ENCODE measurements at regions not wholly inside any gene's neighbourhood (a gene's known extent, or its start where the extent isn't known, plus 50 kb on each side); places are given as distances from the start of the nearest gene placed in this dataset.

GRCh38 chr5:15304914-15305834, 194.8 kb upstream of the FBXL7 start:
- Histone ChIP-seq H3K9me2 (ENCODE audit: insufficient read depth) (no peaks in the 10 kb centered on the region), H3K36me3 (ENCODE audit: low read depth) (no peaks in the 10 kb centered on the region), H3K79me2 (ENCODE audit: insufficient read depth) (no peaks in the 10 kb centered on the region), H3K27ac (no peak overlapping the region), H3F3A (ENCODE audit: insufficient read depth) (no peaks in the 10 kb centered on the region), H3K4me3 (no peak overlapping the region), H2AFZ (no peak overlapping the region), H4K20me1 (ENCODE audit: insufficient read depth) (no peaks in the 10 kb centered on the region), H3K4me1 (ENCODE audit: insufficient read depth) (no peaks in the 10 kb centered on the region), H3K4me2 (ENCODE audit: unreplicated experiment) (no peak overlapping the region), H3K9ac (no peak overlapping the region), H3K27me3 (replicated peaks; ENCODE audit: insufficient read depth) (no peaks in the 10 kb centered on the region; the same call in 1 of the 2 replicates), H3K9me3 (ENCODE audit: low read depth) (no peaks in the 10 kb centered on the region)
- TF ChIP-seq EZH2phosphoT487 (IDR thresholded peaks at IDR 0.05; ENCODE audit: insufficient read depth, low read depth) (no peak), EZH2 (IDR thresholded peaks at IDR 0.05; ENCODE audit: insufficient read depth, poor library complexity, severe bottlenecking) (no peak)
- WGBS, 2 experiments (ENCODE audit: low coverage in 1 of 2, low lambda C conversion rate in 2 of 2, missing lambda C conversion rate in 2 of 2), result 49 to 53% methylated on average over 2 of the region's 2 CpGs
- DNase-seq, result no peak
- in situ Hi-C loops (cut with MboI), result no loop called here

- H3K27me3 ChIP-seq (replicated peaks; ENCODE audit: insufficient read depth), result no peaks in the 10 kb centered on the region; the same call in 1 of the 2 replicates
- H3K9ac ChIP-seq, result no peak overlapping the region
- no peaks in the 10 kb centered on the region for H3K9me3 ChIP-seq (ENCODE audit: low read depth)
- in situ Hi-C loops (cut with MboI), result no loop called here
- H3F3A ChIP-seq (ENCODE audit: insufficient read depth), result no peaks in the 10 kb centered on the region
- WGBS, 2 experiments (ENCODE audit: low coverage in 1 of 2, low lambda C conversion rate in 2 of 2, missing lambda C conversion rate in 2 of 2), result 49 to 61% methylated on average over 2 of the region's 2 CpGs
- TF ChIP-seq EZH2phosphoT487 (IDR thresholded peaks at IDR 0.05; ENCODE audit: insufficient read depth, low read depth) (no peak), EZH2 (IDR thresholded peaks at IDR 0.05; ENCODE audit: insufficient read depth, poor library complexity, severe bottlenecking) (no peak)
- no peaks in the 10 kb centered on the region for H3K9me2 ChIP-seq (ENCODE audit: insufficient read depth)
- H4K20me1 ChIP-seq (ENCODE audit: insufficient read depth), result no peaks in the 10 kb centered on the region
- no peak overlapping the region for H3K4me3 ChIP-seq
- no peaks in the 10 kb centered on the region for H3K36me3 ChIP-seq (ENCODE audit: low read depth)
- H3K4me1 ChIP-seq (ENCODE audit: insufficient read depth), result no peaks in the 10 kb centered on the region
- no peak overlapping the region for H3K4me2 ChIP-seq (ENCODE audit: unreplicated experiment)
- no peak overlapping the region for H2AFZ ChIP-seq
- no peaks in the 10 kb centered on the region for H3K79me2 ChIP-seq (ENCODE audit: insufficient read depth)
- no peak for DNase-seq
- H3K27ac ChIP-seq, result no peak overlapping the region
Observed at GRCh38 chr5:15304066-15304731, 195.8 kb upstream of the FBXL7 start.

DNA sequence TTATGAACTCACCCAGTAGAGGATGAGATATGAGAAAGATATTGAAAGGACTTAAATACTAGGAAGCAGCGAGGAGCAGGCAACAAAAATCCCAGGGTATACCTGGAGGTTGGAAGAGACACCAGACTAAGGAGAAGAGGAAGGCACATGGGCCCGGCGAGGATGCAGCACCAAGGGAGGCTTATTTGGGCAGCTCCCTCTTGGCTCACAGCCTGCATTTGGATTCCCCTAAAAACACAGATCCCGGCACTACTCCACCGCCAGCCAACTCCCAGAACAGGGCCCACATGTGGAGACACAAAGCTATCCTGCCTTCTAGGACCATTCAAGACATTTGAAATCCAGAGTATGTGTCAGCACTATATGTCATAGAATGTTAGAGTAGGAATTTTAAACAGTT, 199.8 kb upstream of the FBXL7 start:
- Histone ChIP-seq H2AFZ (no peak overlapping the region), H3K4me1 (ENCODE audit: insufficient read depth) (no peaks in the 10 kb centered on the region), H3K9me2 (ENCODE audit: insufficient read depth) (no peaks in the 10 kb centered on the region), H3K36me3 (ENCODE audit: low read depth) (no peaks in the 10 kb centered on the region), H3K9ac (no peak overlapping the region), H4K20me1 (ENCODE audit: insufficient read depth) (no peaks in the 10 kb centered on the region), H3K27me3 (replicated peaks; ENCODE audit: insufficient read depth) (no peaks in the 10 kb centered on the region), H3K9me3 (ENCODE audit: low read depth) (no peaks in the 10 kb centered on the region), H3K27ac (no peak overlapping the region), H3K4me3 (no peak overlapping the region), H3K79me2 (ENCODE audit: insufficient read depth) (no peaks in the 10 kb centered on the region), H3K4me2 (ENCODE audit: unreplicated experiment) (no peak overlapping the region), H3F3A (ENCODE audit: insufficient read depth) (no peaks in the 10 kb centered on the region)
- in situ Hi-C loops (cut with MboI), result no loop called here
- no peak for DNase-seq
- WGBS, 2 experiments (ENCODE audit: low coverage in 1 of 2, low lambda C conversion rate in 2 of 2, missing lambda C conversion rate in 2 of 2), result 78 to 79% methylated on average over 5 of the region's 5 CpGs
- TF ChIP-seq EZH2 (IDR thresholded peaks at IDR 0.05; ENCODE audit: insufficient read depth, poor library complexity, severe bottlenecking) (no peak), EZH2phosphoT487 (IDR thresholded peaks at IDR 0.05; ENCODE audit: insufficient read depth, low read depth) (no peak)

DNA sequence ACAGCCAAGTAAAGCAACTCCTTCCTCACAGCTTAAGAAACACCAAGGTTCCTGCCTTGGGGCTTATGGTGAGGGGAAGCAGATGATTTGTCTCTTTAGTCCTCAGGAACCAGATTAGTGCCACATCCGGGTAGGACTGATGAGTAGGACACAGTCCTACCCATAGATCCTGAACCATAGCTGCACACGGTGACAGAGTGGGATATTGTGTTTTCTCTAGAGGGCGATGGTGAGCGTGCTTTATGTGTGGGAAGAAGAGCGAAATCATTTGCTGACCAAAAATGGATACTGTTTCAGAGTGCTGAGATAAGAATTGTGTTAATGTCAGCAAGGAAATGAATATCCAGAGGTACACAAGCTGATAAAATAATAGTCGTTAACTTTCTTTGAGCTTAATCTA, 209.0 kb upstream of the FBXL7 start:
- Histone ChIP-seq H3K4me3 (no peak overlapping the region), H3K9ac (no peak overlapping the region), H3K36me3 (ENCODE audit: low read depth) (no peaks in the 10 kb centered on the region), H3K4me2 (ENCODE audit: unreplicated experiment) (no peak overlapping the region), H3K27me3 (replicated peaks; ENCODE audit: insufficient read depth) (no peaks in the 10 kb centered on the region), H3K9me2 (ENCODE audit: insufficient read depth) (no peaks in the 10 kb centered on the region), H3K4me1 (ENCODE audit: insufficient read depth) (no peaks in the 10 kb centered on the region), H3K79me2 (ENCODE audit: insufficient read depth) (no peaks in the 10 kb centered on the region), H3K27ac (no peak overlapping the region), H4K20me1 (ENCODE audit: insufficient read depth) (no peaks in the 10 kb centered on the region), H3F3A (ENCODE audit: insufficient read depth) (no peaks in the 10 kb centered on the region), H3K9me3 (ENCODE audit: low read depth) (no peaks in the 10 kb centered on the region), H2AFZ (no peak overlapping the region)
- 65 to 74% methylated on average over 6 of the region's 6 CpGs for WGBS, 2 experiments (ENCODE audit: low coverage in 1 of 2, low lambda C conversion rate in 2 of 2, missing lambda C conversion rate in 2 of 2)
- DNase-seq, result no peak
- TF ChIP-seq EZH2phosphoT487 (IDR thresholded peaks at IDR 0.05; ENCODE audit: insufficient read depth, low read depth), result no peak
- TF ChIP-seq EZH2 (IDR thresholded peaks at IDR 0.05; ENCODE audit: insufficient read depth, poor library complexity, severe bottlenecking), result no peak
- in situ Hi-C loops (cut with MboI), result no loop called here
